H1 (cell line): ENCODE measurements at regions not wholly inside any gene's neighbourhood (a gene's known extent, or its start where the extent isn't known, plus 50 kb on each side); places are given as distances from the start of the nearest gene placed in this dataset.

ENCODE experiments used
- CTCF ChIA-PET: fragments of 300-600 bp; sonication (Branson Sonifier 250); formaldehyde crosslinking; loops from one replicate; lab custom pipeline; 2021; ENCODE audit not compliant: partially characterized antibody; lab: Charles Lee
- POLR2A ChIA-PET: fragments of 300-600 bp; sonication (Branson Sonifier 250); formaldehyde crosslinking; loops from one replicate; lab custom pipeline; 2021; ENCODE audit warnings: inconsistent platforms; ENCODE audit not compliant: partially characterized antibody; lab: Charles Lee
- DNase-seq, 2 experiments: peaks; one replicate each; pipeline versions ENCODE4 v3.0.0 to v3.0.0-alpha.2; 2010 to 2022; ENCODE audit warnings: low spot score in 2 of 2, low read depth in 1 of 2, mixed read lengths in 1 of 2
- FAIRE-seq: peaks from 2 replicates; lab custom pipeline; 2011; peaks lifted over from hg19 to GRCh38; lab: Jason Lieb, UNC
- H2AFZ ChIP-seq: 2 replicates; pipeline ENCODE4 v1.8.1; 2012; ENCODE audit warnings: low read length, inconsistent platforms
- H2AK5ac ChIP-seq: 2 replicates; pipeline ENCODE4 v1.6.1; 2013; ENCODE audit warnings: low read depth, low read length
- H2BK120ac ChIP-seq: replicated peaks from 2 replicates; pipeline ENCODE3; 2013; ENCODE audit warnings: low read depth, low read length, inconsistent platforms
- H2BK12ac ChIP-seq: 2 replicates; pipeline ENCODE4 v1.6.1; 2013; ENCODE audit warnings: low read depth, low read length
- H2BK15ac ChIP-seq: 2 replicates; pipeline ENCODE4 v1.6.1; 2013; ENCODE audit warnings: low read length
- H2BK20ac ChIP-seq: 2 replicates; pipeline ENCODE4 v1.6.1; 2013; ENCODE audit warnings: low read length
- H2BK5ac ChIP-seq: 2 replicates; pipeline ENCODE4 v1.6.1; 2013; ENCODE audit warnings: low read depth, low read length
- H3K14ac ChIP-seq: 2 replicates; pipeline ENCODE4 v1.6.1; 2013; ENCODE audit warnings: inconsistent platforms; ENCODE audit not compliant: insufficient read length
- H3K18ac ChIP-seq: 2 replicates; pipeline ENCODE4 v1.6.1; 2013; ENCODE audit warnings: low read length; ENCODE audit errors: extremely low read depth
- H3K23ac ChIP-seq: 2 replicates; pipeline ENCODE4 v1.6.1; 2013; ENCODE audit warnings: inconsistent platforms; ENCODE audit not compliant: insufficient read length
- H3K23me2 ChIP-seq: 2 replicates; pipeline ENCODE4 v1.6.1; 2013; ENCODE audit warnings: low read depth, low read length
- H3K27ac ChIP-seq: 2 replicates; pipeline ENCODE4 v1.6.1; 2011; ENCODE audit warnings: low read depth, low read length, inconsistent platforms
- H3K27me3 ChIP-seq, 4 experiments: replicated peaks in 1 of 4; 1 replicate in 1 of 4; 2 replicates in 3 of 4; pipeline versions ENCODE4 v1.6.1 to v1.8.1; 2011 to 2013; ENCODE audit warnings: low read length in 3 of 4, mild to moderate bottlenecking in 3 of 4, inconsistent platforms in 2 of 4, mixed read lengths in 2 of 4, moderate library complexity in 1 of 4; ENCODE audit not compliant: control insufficient read depth in 3 of 4, insufficient read depth in 3 of 4; ENCODE audit errors: extremely low read depth in 1 of 4
- H3K36me3 ChIP-seq, 4 experiments: 2 replicates each; pipeline versions ENCODE4 v1.6.1 to v1.8.1; 2011 to 2013; ENCODE audit warnings: mild to moderate bottlenecking in 4 of 4, low read length in 3 of 4, moderate library complexity in 2 of 4, control low read depth in 1 of 4, inconsistent platforms in 1 of 4; ENCODE audit not compliant: insufficient read depth in 4 of 4, control insufficient read depth in 2 of 4
- H3K4ac ChIP-seq: replicated peaks from 2 replicates; pipeline ENCODE3; 2013; ENCODE audit warnings: low read length, low read depth, mixed read lengths, inconsistent platforms; ENCODE audit not compliant: insufficient read length
- H3K4me1 ChIP-seq, 4 experiments: replicated peaks in 1 of 4; 1 replicate in 1 of 4; 2 replicates in 3 of 4; pipeline versions ENCODE4 v1.6.1 to v1.8.1; 2011 to 2013; ENCODE audit warnings: low read length in 3 of 4, inconsistent platforms in 2 of 4, mixed read lengths in 1 of 4; ENCODE audit not compliant: insufficient read depth in 4 of 4, control insufficient read depth in 3 of 4
- H3K4me2 ChIP-seq, 2 experiments: 2 replicates each; pipeline versions ENCODE4 v1.6.1 to v1.8.1; 2011 to 2013; ENCODE audit warnings: low read depth in 2 of 2, low read length in 2 of 2, control low read depth in 1 of 2, inconsistent platforms in 1 of 2, mild to moderate bottlenecking in 1 of 2; ENCODE audit not compliant: insufficient read depth in 1 of 2
- H3K4me3 ChIP-seq, 4 experiments: fragments of 200-600, 300-600 bp in 1 of 4; sonication (generic), shearing (Covaris generic), sonication (Bioruptor Twin) in 1 of 4; 2 replicates each; pipeline versions ENCODE4 v1.5.1 to v1.8.1; 2011 to 2016; ENCODE audit warnings: low read length in 4 of 4, low read depth in 3 of 4, control low read depth in 2 of 4, inconsistent platforms in 2 of 4, mild to moderate bottlenecking in 2 of 4, mixed read lengths in 1 of 4, moderate library complexity in 1 of 4; ENCODE audit not compliant: insufficient read depth in 2 of 4; ENCODE audit errors: extremely low read depth in 1 of 4
- H3K56ac ChIP-seq: replicated peaks from 2 replicates; pipeline ENCODE3; 2013; ENCODE audit warnings: low read depth, mild to moderate bottlenecking, mixed read lengths, low read length, inconsistent platforms; ENCODE audit not compliant: insufficient read length
- H3K79me1 ChIP-seq: 2 replicates; pipeline ENCODE4 v1.6.1; 2013; ENCODE audit warnings: low read depth, low read length, control low read depth
- H3K79me2 ChIP-seq, 2 experiments: 2 replicates each; pipeline versions ENCODE4 v1.6.1 to v1.8.1; 2012 to 2013; ENCODE audit warnings: low read length in 2 of 2, mild to moderate bottlenecking in 2 of 2, inconsistent platforms in 1 of 2; ENCODE audit not compliant: insufficient read depth in 2 of 2, control insufficient read depth in 1 of 2
- H3K9ac ChIP-seq, 4 experiments: replicated peaks in 1 of 4; 1 replicate in 1 of 4; 2 replicates in 3 of 4; pipeline versions ENCODE4 v1.6.1 to v1.8.1; 2011 to 2013; ENCODE audit warnings: low read depth in 3 of 4, low read length in 3 of 4, control low read depth in 2 of 4, mild to moderate bottlenecking in 2 of 4, moderate library complexity in 2 of 4, inconsistent platforms in 1 of 4; ENCODE audit errors: extremely low read depth in 1 of 4
- H3K9me3 ChIP-seq, 2 experiments: 2 replicates each; pipeline versions ENCODE4 v1.6.1 to v1.8.1; 2012 to 2013; ENCODE audit warnings: mild to moderate bottlenecking in 2 of 2, moderate library complexity in 2 of 2, control low read depth in 1 of 2, inconsistent platforms in 1 of 2, low read depth in 1 of 2, low read length in 1 of 2, mixed read lengths in 1 of 2; ENCODE audit not compliant: insufficient read depth in 2 of 2
- H4K20me1 ChIP-seq, 2 experiments: replicated peaks in 1 of 2; 2 replicates each; pipeline versions ENCODE3 to v1.8.1; 2011 to 2013; ENCODE audit warnings: inconsistent platforms in 2 of 2, low read length in 2 of 2, mild to moderate bottlenecking in 1 of 2; ENCODE audit not compliant: insufficient read depth in 2 of 2, control insufficient read depth in 1 of 2
- H4K5ac ChIP-seq: 2 replicates; pipeline ENCODE4 v1.6.1; 2013; ENCODE audit warnings: low read length, low read depth, mixed read lengths, inconsistent platforms; ENCODE audit not compliant: insufficient read length
- H4K8ac ChIP-seq: 2 replicates; pipeline ENCODE4 v1.8.0; 2013; ENCODE audit warnings: mild to moderate bottlenecking, moderate library complexity, low read length, inconsistent platforms; ENCODE audit not compliant: insufficient read depth; ENCODE audit errors: extremely low read depth
- H4K91ac ChIP-seq: replicated peaks from 2 replicates; pipeline ENCODE3; 2013; ENCODE audit warnings: low read length, mixed read lengths, inconsistent platforms; ENCODE audit not compliant: insufficient read length
- KDM1A ChIP-seq: fragments of 200-600, 300-600 bp; sonication (generic); IDR thresholded peaks from 2 replicates; pipeline ENCODE4 v1.7.1; 2016; ENCODE audit warnings: mild to moderate bottlenecking, low read length, borderline replicate concordance
- WGBS, 2 experiments: shearing (Covaris generic) in 1 of 2; methylation state at CpG; one replicate each; pipeline versions ENCODE4 v1.1.6 to v1.1.7; 2013 to 2015; ENCODE audit warnings: low lambda C conversion rate in 2 of 2, mixed read lengths in 2 of 2, inconsistent platforms in 1 of 2, low coverage in 1 of 2, missing lambda C conversion rate in 1 of 2; ENCODE audit not compliant: insufficient replicate concordance in 2 of 2, insufficient coverage in 1 of 2, insufficient read length in 1 of 2; ENCODE audit errors: extremely low coverage in 1 of 2, missing lambda C conversion rate in 1 of 2; 5-methylcytosine and 5-hydroxymethylcytosine counted together

GRCh38 chr6:88476388-88476787 is 310.2 kb upstream of the CNR1 start:
- no peak overlapping the region for H2BK12ac ChIP-seq
- H4K91ac ChIP-seq: no peak overlapping the region
- H3K56ac ChIP-seq: no peak overlapping the region
- H2BK15ac ChIP-seq: no peak overlapping the region
- no peak overlapping the region for H3K14ac ChIP-seq
- no peaks in the 10 kb centered on the region for H3K27me3 ChIP-seq
- no peak overlapping the region for H3K9ac ChIP-seq
- WGBS, 2 experiments: 95% methylated on average over 2 of the region's 2 CpGs; no CpG with 5 or more reads in 1 of the 2 experiments
- no peak overlapping the region for H2AK5ac ChIP-seq
- no peaks in the 10 kb centered on the region for H3K79me2 ChIP-seq
- H2BK20ac ChIP-seq: no peak overlapping the region
- peaks cover 0 to 2% (median 1%) of the 10 kb centered on the region in 4 experiments; a peak in 2 of 7 replicates for H3K4me1 ChIP-seq
- no peak overlapping the region for H2BK120ac ChIP-seq
- no peak overlapping the region for H4K5ac ChIP-seq
- peaks cover 7 to 13% of the 10 kb centered on the region in 2 experiments; a peak in 3 of 4 replicates for H3K9me3 ChIP-seq
- TF ChIP-seq KDM1A: no peak
- no peak overlapping the region for H3K4ac ChIP-seq
- FAIRE-seq (no peak), DNase-seq (no peak)
- H2AFZ ChIP-seq: no peak overlapping the region
- H3K18ac ChIP-seq: no peak overlapping the region
- POLR2A ChIA-PET: no interaction called here
- H3K4me3 ChIP-seq: no peak overlapping the region
- no peak overlapping the region for H2BK5ac ChIP-seq
- H4K20me1 ChIP-seq: no peaks in the 10 kb centered on the region
- no peak overlapping the region for H3K4me2 ChIP-seq
- no peak overlapping the region for H3K23ac ChIP-seq
- no peak overlapping the region for H4K8ac ChIP-seq
- CTCF ChIA-PET: interaction anchor here (0.6 to 1.1 kb wide), 2 partner anchors 9 to 17 kb away, joined by 3 read pairs; no protein-coding TSS in a partner anchor
- no peak overlapping the region for H3K27ac ChIP-seq
- no peaks in the 10 kb centered on the region for H3K23me2 ChIP-seq
- no peaks in the 10 kb centered on the region for H3K79me1 ChIP-seq
- no peaks in the 10 kb centered on the region for H3K36me3 ChIP-seq
